OCI-LY7 (cell line): ENCODE measurements at regions not wholly inside any gene's neighbourhood (a gene's known extent, or its start where the extent isn't known, plus 50 kb on each side); places are given as distances from the start of the nearest gene placed in this dataset.
"Not testable (repeated sequence)": the region's sequence is repeated elsewhere in the genome, so short reads cannot be mapped to it uniquely, and the experiment has no call there.

Source experiments
- BruUV-seq: library from RNA; stranded (reverse); fragments of 400-500 nt; replicated peaks from 2 replicates; lab custom pipeline; 2021; lab: Mats Ljungman, UMichigan
- CTCF ChIA-PET: fragments of 300-600 bp; sonication (Branson Sonifier 250); formaldehyde crosslinking; loops from one replicate; lab custom pipeline; 2022; ENCODE audit warnings: antibody characterized with exemption; ENCODE audit not compliant: unreplicated experiment; lab: Charles Lee
- POLR2A ChIA-PET: fragments of 300-600 bp; sonication (Branson Sonifier 250); formaldehyde crosslinking; loops from one replicate; lab custom pipeline; 2022; ENCODE audit warnings: antibody characterized with exemption; lab: Charles Lee
- DNase-seq: peaks from one replicate; pipeline ENCODE4 v3.0.0-alpha.2; 2015; ENCODE audit warnings: low spot score
- H2AFZ ChIP-seq: fragments of 200-600 bp; sonication (generic), shearing (Covaris generic); 2 replicates; pipeline ENCODE4 v1.6.1; 2014; ENCODE audit warnings: mild to moderate bottlenecking, antibody characterized with exemption, low read length, moderate library complexity
- H3K27ac ChIP-seq: fragments of 200-600 bp; sonication (generic); 2 replicates; pipeline ENCODE4 v1.5.1; 2014; ENCODE audit warnings: mixed run types, low read depth, mild to moderate bottlenecking, moderate library complexity, low read length, inconsistent platforms; ENCODE audit not compliant: poor library complexity, severe bottlenecking
- H3K36me3 ChIP-seq: fragments of 200-600 bp; sonication (generic); 2 replicates; pipeline ENCODE4 v1.6.1; 2014; ENCODE audit warnings: mild to moderate bottlenecking, antibody characterized with exemption, low read length, moderate library complexity, mixed read lengths; ENCODE audit not compliant: insufficient read depth
- H3K4me1 ChIP-seq: fragments of 200-600 bp; sonication (generic); 2 replicates; pipeline ENCODE4 v1.5.1; 2014; ENCODE audit warnings: mild to moderate bottlenecking, low read length; ENCODE audit not compliant: insufficient read depth, poor library complexity, severe bottlenecking
- H3K4me2 ChIP-seq: fragments of 200-600 bp; sonication (generic); 2 replicates; pipeline ENCODE4 v1.6.1; 2014; ENCODE audit warnings: mild to moderate bottlenecking, low read length
- H3K4me3 ChIP-seq: fragments of 200-600 bp; sonication (generic); 2 replicates; pipeline ENCODE4 v1.5.1; 2014; ENCODE audit warnings: mild to moderate bottlenecking, low read depth, low read length; ENCODE audit not compliant: poor library complexity, severe bottlenecking
- H3K79me2 ChIP-seq: fragments of 200-600 bp; sonication (generic); 2 replicates; pipeline ENCODE4 v1.6.1; 2016; ENCODE audit warnings: low read depth, mild to moderate bottlenecking, low read length, moderate library complexity, mixed read lengths; ENCODE audit not compliant: insufficient read depth
- H3K9me2 ChIP-seq: fragments of 200-600 bp; sonication (generic); 2 replicates; pipeline ENCODE4 v1.6.1; 2016; ENCODE audit warnings: mild to moderate bottlenecking, low read length, mixed read lengths; ENCODE audit not compliant: insufficient read depth
- H3K9me3 ChIP-seq: fragments of 200-600 bp; sonication (generic); 2 replicates; pipeline ENCODE4 v1.6.1; 2014; ENCODE audit warnings: mild to moderate bottlenecking, mixed run types, low read length, mixed read lengths
- H4K20me1 ChIP-seq: fragments of 200-600 bp; sonication (generic); 2 replicates; pipeline ENCODE4 v1.6.1; 2014; ENCODE audit warnings: mild to moderate bottlenecking, antibody characterized with exemption, low read length, moderate library complexity, mixed read lengths; ENCODE audit not compliant: insufficient read depth
- EZH2phosphoT487 ChIP-seq: fragments of 200-600 bp; sonication (generic); IDR thresholded peaks from 2 replicates; pipeline ENCODE4 v1.6.1; 2018; ENCODE audit warnings: low read depth, borderline replicate concordance, mild to moderate bottlenecking, mixed run types, antibody characterized with exemption, low read length, moderate library complexity, mixed read lengths
- intact Hi-C: fragments of 100-400 bp; cut with micrococcal nuclease; formaldehyde crosslinking; loops from one replicate; pipeline ENCODE4 v1.10.0; 2022; ENCODE audit not compliant: unreplicated experiment
- TF ChIP-seq, protein P1 (sequence below): fragments of 200-600 bp; sonication (generic); conservative IDR thresholded peaks from 2 replicates; pipeline ENCODE4 v1.5.1; 2014; ENCODE audit warnings: mild to moderate bottlenecking, antibody characterized with exemption, low read length, moderate library complexity, mixed read lengths

GRCh38 chr1:184192796-184193195, 141.3 kb downstream of the TSEN15 start:
- no peaks in the 10 kb centered on the region for H3K79me2 ChIP-seq
- H3K4me2 ChIP-seq: no peak overlapping the region
- BruUV-seq: no TSS peak
- H3K27ac ChIP-seq: no peak overlapping the region
- no peaks in the 10 kb centered on the region for H3K36me3 ChIP-seq
- H3K4me1 ChIP-seq: no peaks in the 10 kb centered on the region
- no peaks in the 10 kb centered on the region for H3K9me3 ChIP-seq
- no peak for DNase-seq
- H3K4me3 ChIP-seq: no peak overlapping the region
- no peaks in the 10 kb centered on the region for H3K9me2 ChIP-seq
- H4K20me1 ChIP-seq: no peaks in the 10 kb centered on the region
- TF ChIP-seq, protein P1, sequence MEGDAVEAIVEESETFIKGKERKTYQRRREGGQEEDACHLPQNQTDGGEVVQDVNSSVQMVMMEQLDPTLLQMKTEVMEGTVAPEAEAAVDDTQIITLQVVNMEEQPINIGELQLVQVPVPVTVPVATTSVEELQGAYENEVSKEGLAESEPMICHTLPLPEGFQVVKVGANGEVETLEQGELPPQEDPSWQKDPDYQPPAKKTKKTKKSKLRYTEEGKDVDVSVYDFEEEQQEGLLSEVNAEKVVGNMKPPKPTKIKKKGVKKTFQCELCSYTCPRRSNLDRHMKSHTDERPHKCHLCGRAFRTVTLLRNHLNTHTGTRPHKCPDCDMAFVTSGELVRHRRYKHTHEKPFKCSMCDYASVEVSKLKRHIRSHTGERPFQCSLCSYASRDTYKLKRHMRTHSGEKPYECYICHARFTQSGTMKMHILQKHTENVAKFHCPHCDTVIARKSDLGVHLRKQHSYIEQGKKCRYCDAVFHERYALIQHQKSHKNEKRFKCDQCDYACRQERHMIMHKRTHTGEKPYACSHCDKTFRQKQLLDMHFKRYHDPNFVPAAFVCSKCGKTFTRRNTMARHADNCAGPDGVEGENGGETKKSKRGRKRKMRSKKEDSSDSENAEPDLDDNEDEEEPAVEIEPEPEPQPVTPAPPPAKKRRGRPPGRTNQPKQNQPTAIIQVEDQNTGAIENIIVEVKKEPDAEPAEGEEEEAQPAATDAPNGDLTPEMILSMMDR: no peak
- TF ChIP-seq EZH2phosphoT487: no peak
- H2AFZ ChIP-seq: no peak overlapping the region
- CTCF ChIA-PET: no interaction called here
- POLR2A ChIA-PET: interaction anchor here (0.6 kb wide), 1 partner anchor 14 kb away, joined by 4 read pairs; no protein-coding TSS in a partner anchor
- intact Hi-C loops: no loop called here

- BruUV-seq: no TSS peak
- no peaks in the 10 kb centered on the region for H3K79me2 ChIP-seq
- H3K9me2 ChIP-seq: no peaks in the 10 kb centered on the region
- H2AFZ ChIP-seq: no peak overlapping the region
- H3K27ac ChIP-seq: no peak overlapping the region
- no peaks in the 10 kb centered on the region for H3K9me3 ChIP-seq
- H3K4me1 ChIP-seq: no peaks in the 10 kb centered on the region
- DNase-seq: no peak
- no peak overlapping the region for H3K4me3 ChIP-seq
- intact Hi-C loops: no loop called here
- no peaks in the 10 kb centered on the region for H3K36me3 ChIP-seq
- ChIA-PET CTCF (no interaction called here), POLR2A (no interaction called here)
- TF ChIP-seq, protein P1: no peak
- no peak for TF ChIP-seq EZH2phosphoT487
- H4K20me1 ChIP-seq: no peaks in the 10 kb centered on the region
- H3K4me2 ChIP-seq: no peak overlapping the region
Observed at GRCh38 chr1:184193451-184193850, 141.9 kb downstream of the TSEN15 start.

GRCh38 chr1:184194236-184194635, 142.7 kb downstream of the TSEN15 start:
- no TSS peak for BruUV-seq
- H3K9me2 ChIP-seq: no peaks in the 10 kb centered on the region
- no peaks in the 10 kb centered on the region for H3K36me3 ChIP-seq
- no peak overlapping the region for H3K27ac ChIP-seq
- no peak overlapping the region for H3K4me3 ChIP-seq
- POLR2A ChIA-PET: no interaction called here
- H3K9me3 ChIP-seq: no peaks in the 10 kb centered on the region
- intact Hi-C loops: no loop called here
- no peak overlapping the region for H3K4me2 ChIP-seq
- no peak for DNase-seq
- H4K20me1 ChIP-seq: no peaks in the 10 kb centered on the region
- no peaks in the 10 kb centered on the region for H3K79me2 ChIP-seq
- CTCF ChIA-PET: no interaction called here
- TF ChIP-seq, protein P1: no peak
- TF ChIP-seq EZH2phosphoT487: no peak
- H2AFZ ChIP-seq: no peak overlapping the region
- H3K4me1 ChIP-seq: no peaks in the 10 kb centered on the region

DNA sequence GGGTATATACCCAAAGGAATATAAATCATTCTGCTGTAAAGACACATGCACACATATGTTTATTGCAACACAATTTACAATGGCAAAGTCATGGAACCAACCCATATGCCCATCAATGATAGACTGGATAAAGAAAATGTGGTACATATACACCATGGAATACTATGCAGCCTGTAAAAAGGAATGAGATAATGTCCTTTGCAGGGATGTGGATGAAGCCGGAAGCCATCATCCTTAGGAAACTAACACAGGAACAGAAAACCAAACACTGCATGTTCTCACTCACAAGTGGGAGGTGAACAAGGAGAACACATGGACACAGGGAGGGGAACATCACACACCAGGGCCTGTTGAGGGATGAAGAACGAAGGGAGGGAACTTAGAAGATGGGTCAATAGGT, 144.2 kb downstream of the TSEN15 start:
- intact Hi-C loops, POLR2A ChIA-PET, H3K4me3 ChIP-seq, H2AFZ ChIP-seq, H3K4me2 ChIP-seq, H3K27ac ChIP-seq, CTCF ChIA-PET, H3K36me3 ChIP-seq, BruUV-seq, H3K4me1 ChIP-seq, H3K79me2 ChIP-seq, H3K9me2 ChIP-seq, DNase-seq, H3K9me3 ChIP-seq, H4K20me1 ChIP-seq: not testable (repeated sequence)
